Mucosa of gallbladder (tissue), 1 donor: ENCODE measurements at regions not wholly inside any gene's neighbourhood (a gene's known extent, or its start where the extent isn't known, plus 50 kb on each side); places are given as distances from the start of the nearest gene placed in this dataset.
"Not testable (repeated sequence)": the region's sequence is repeated elsewhere in the genome, so short reads cannot be mapped to it uniquely, and the experiment has no call there.

Experiments
- DNase-seq: peaks from one replicate; pipeline ENCODE4 v3.0.0-alpha.2; 2020; ENCODE audit warnings: low spot score
- donor health status: DM: no; HTN: no; CAD: no.

DNA sequence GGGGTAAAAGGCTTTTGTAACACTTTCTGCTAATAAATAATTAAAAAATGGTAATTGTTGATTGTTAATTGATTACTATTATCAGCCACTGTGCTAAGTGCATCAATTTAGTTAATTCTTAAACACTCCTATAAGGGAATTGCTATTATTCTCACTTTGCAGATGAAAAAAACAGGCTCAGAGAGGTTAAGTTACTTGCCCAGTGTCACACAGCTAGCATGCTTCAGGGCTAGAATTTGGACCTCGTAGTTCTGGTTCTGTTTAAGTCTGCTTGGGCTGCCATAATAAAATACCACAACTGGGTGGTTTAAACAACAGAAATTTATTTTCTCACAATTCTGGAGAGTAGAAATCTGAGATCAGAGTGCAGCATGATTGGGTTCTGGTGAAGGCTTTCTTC, 164.8 kb upstream of the TBX18 start:
- DNase-seq: no peak

DNA sequence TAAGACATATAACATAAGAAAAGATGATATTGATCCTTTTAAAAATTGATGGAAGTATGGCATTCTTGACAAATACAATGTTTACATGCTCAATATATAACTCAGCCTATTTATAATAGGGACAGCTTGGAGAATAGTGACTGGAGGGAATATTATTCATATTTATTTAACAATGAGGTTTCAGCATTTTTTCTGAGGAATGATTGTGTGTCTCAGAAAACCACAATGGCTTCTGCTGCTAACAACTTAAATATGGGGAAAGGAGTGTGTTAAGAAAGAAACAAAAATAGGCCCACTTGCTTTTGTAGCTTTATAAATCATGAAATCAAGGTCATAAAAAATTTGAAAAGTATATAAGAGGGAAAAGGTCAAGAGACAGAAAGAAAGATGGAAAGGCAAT, 163.2 kb upstream of the TBX18 start:
- no peak for DNase-seq

DNA sequence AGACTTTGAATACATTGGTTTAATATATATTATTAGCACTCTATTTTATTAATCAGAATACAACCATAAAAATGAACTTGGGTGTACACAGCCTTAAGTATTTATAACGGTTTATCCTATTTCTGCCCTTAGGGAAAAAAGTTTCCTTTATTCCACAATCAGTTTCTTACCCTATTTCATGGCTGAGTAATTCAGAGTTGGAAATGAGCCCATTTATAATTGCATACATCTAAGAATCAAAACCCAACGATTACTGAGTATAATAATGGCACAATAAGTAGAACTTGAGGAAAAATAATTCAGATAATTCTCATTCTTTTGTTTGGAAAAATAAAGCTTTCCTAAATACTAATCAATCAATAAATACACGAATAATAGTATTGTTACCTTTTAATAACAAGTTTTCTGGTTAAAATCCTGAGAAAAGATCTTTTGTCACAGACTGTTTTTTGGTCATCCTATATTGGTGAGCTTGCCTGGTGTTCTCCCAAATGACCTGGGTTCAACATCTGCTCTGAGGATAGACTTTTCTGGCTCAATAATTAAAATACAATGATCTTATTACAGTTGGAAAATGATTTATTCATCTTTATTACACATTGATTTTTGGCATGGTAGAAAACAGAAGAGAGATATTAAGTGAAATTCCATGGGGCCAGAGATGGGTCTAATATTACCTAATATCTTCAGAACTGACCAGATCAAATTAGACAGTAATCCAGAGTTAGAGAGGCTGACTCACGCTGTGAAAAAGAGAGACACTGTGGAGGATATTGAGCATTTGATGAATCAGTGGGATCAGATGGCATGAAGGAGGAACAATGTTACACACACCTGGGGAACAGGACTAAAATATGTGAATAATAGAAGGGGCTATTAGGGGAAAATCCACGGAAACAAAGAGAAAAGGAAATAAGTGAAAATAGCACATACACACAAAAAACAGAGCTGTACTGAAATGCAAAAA, 162.1 kb upstream of the TBX18 start:
- no peak for DNase-seq

DNA sequence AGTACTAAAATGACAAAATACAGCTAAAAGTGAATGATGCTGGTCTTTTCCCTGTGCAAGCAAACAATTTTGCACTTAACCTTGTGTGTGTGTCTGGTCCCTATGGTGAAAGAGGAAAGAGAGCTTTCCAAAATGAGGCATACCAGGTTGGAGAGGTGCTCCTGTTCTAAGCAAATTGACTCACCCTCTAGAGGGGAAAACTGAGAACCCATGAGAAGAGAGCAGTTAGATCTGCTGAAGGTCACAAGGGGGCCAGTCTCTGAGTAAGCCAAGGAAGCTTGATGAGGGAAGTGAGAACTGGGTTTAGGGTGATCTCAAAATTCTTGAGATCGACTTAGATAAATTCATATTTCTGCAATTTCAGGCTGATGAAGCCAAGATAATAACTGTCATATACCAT, 157.5 kb upstream of the TBX18 start:
- no peak for DNase-seq

DNA sequence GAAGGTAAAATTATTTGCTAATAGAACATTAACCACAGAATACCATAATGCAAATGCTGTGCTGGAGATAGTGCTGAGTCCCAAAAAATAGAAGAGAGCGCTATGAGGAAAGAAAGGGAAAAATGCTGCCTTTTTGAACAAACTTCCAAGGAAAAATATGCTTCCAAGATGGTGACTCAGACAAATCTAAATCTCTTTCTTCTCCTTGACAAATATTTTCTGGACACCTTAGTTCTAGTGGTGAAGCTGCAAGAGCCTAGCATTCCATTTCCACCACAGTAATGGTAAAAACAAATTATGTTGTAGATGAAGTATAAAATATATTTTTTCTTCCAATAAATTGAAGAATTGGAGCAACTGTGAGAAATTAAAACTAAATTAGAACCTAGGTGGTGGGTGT, 155.6 kb upstream of the TBX18 start:
- no peak for DNase-seq

DNA sequence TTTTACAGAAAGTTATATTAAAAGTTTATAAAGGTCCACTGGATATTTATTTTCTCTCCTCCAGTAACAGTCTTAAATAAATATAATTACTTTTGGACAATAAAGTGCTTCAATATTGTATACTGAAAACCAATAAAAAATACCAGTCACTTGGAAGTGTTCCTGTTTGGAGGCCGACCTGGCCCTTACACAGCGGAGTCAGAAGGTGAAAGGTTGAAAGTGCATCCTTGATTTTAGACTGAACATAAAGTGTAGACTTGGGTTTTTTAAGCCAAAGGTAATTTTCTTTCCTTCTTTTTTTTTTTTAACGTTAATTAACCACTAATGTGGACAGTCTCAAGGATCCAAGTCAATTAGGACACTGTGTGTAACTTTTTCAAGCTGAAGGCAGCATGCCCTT, 152.3 kb upstream of the TBX18 start:
- DNase-seq: no peak

DNA sequence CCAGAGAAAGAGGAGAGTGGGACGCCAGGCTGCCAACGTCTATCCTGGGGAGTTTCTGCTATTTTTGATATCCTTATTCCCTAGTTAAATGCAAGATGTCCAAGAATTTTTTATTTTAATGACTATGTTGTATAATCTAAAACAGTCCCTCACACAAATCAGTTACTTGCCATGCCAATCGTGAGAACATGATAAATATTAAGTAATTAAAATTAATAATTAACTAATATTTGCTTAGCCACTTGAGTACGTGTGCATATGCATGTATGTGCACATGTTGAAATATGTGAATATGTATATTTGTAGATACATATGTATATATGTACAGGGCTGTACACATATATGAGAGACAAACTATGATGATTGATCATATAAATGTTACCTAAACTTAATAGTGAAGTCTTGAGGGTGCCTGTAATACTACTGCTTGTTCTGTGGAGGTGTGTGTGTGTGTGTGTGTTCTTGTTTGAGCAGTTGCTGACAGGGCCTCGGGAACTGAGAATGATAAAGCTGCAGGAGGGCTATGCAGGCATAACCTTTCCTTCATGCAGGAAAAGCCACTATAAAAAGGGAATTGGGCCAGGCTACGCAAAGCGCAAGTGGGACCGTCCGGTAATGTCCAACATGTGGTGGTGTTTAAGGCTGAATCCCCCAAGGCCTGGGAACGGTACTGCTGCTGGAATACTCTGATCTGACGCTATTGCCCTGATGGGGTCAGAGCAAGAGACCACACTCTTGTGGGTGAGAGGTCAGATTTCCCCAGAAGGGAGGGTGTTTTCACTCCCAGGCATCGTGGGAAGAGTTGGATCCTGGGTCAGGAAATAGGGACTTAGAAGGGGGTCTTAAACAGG, 148.3 kb upstream of the TBX18 start:
- no peak for DNase-seq

DNA sequence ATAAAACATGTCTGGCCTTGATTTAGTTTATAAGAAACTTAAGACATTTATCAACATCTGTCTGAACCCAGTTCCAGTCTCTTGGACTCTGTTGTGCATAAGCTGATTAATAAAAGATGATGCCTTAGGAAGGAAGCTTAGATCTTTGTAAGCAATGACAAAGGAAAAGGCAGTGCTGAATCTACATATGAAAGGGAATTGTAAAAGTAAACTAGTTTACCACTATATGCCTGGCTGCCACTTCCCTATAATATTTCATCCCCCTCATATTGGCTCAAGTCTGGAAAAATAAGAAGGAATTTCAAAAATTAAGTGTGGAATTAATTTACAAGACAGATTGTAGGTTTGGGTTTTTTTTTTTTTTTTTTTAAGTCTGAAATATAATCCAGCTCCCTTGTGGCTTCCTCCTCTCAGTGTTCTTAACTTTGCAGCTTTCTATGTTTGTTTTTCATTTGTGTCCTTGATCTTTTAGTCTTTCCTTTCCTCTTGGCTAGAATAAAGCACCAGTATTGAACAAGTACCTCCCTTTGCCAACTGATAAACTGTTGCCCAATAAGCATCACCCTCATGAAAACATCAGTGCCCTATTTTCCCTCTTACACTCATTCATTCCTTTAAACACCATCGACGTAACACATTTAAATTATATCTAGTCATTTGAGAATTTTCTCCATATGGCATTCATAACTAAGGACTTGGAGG, 146.7 kb upstream of the TBX18 start:
- no peak for DNase-seq

DNA sequence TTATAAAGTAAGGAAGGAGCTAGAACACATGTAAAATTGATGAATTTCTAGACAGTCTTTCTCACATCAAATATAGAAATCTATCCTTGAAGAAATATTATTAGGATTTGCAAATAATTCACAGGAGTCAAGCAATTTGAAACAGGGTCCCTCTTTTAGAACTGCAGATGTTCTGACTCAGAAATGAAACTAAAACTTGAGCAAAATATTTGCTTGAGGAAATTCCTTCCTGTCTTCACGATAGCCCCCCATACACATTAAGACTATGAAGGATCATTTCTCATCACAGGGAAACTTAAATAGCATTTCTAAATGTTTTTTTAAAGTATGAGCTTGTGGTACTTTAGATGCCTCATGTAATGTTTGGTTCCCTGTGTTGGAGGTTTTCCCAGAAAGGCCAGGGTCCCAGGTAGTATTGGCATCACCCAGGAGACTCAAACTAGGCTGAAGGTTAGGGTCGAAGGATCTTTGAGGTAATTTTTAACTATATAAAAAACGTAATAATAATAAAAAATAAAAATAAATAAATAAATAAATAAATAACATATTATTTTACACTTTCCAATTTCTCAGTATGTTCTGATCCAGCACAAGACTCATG, 144.0 kb upstream of the TBX18 start:
- DNase-seq: no peak

DNA sequence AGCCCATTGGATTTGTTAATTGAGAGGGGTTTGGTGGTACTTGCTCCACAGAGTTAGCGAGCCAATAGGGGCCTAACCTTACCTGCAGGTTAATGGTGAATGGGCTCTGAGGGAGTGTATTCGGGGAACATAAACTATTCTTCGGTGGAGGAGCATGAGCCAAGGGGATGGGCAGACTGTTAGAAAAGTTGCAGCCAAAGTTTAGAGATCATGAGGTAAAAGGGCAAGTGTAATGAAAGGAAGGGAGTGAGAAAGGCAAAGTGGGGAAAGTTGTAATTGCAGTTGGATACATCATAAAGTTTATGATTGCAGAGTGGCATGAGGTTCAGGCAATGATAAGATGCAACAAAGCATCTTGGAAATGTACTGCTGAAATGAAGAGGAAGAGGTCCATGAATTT, 142.1 kb upstream of the TBX18 start:
- no peak for DNase-seq

DNA sequence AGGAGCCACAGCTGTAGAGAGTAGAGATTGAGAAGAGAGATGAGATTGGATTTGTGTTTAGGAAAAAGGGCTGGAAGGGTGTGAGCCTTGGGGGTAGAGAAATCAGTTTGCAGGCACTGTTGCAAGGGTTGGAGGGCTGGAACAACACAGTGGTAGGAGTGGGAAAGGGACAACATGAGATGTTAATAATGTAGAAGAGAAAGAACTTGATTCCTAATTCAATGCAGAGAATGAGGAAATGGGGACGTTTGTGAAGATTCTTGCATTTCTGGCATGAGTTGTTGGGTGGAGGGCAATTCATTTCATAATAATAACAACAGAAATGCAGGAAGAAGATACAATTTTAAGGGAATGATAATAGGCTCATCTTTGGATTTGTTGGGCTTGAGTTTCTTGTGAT, 141.4 kb upstream of the TBX18 start:
- DNase-seq: no peak

DNA sequence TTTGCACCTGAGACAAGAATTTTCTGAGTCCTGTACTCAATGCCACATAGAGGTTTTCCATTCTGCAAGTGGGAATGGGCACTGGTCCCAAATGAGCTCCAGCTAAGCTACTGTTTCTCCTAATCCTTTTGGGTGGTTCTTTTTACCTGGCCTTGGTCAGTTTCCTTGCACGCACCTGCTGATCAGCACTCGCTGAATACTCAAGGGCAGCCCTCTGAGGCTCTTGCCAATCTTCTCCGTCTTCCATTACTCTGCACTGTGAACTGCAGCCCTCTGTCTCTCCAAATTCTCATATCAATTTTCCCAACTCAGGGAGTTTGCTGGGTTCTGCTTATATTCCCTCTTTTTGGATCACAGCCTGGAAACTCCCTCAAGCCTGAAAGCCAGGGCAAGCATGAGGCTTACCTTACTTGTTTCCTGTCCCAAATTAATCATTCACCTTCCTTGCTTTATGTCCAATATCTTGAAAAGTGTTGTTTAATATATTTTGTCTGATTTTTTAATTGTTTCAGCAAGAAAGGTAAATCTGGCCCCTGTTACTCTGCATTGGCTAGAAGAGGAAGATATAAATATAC, 138.0 kb upstream of the TBX18 start:
- DNase-seq: no peak

DNA sequence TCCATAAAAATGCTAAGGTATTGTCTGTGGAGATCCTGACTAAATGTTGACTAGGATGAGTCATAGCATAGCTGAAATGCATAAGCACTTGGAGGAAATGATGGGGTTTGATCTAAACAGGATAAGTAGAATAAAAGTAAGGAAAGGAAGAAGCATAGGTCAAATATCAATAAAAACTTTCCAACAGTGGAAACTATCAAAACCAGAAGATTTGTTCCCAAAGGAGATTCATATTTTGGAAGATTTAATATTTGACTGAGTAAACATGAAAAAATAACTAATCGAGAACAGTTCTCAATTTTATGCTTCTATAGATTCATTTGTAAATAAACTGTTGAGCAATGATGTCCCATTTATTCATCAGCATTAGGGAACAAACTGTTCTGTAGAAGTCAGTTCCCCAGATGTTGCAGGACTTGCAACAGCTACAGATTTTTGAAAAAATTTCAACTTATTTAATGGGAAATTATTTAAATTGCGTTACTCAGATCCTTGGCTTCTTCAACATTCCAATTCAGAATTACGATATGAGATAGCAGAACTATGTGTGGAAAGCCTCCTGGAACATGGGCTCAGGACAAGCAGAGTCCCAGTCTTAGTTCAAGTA, 133.7 kb upstream of the TBX18 start:
- DNase-seq: no peak

DNA sequence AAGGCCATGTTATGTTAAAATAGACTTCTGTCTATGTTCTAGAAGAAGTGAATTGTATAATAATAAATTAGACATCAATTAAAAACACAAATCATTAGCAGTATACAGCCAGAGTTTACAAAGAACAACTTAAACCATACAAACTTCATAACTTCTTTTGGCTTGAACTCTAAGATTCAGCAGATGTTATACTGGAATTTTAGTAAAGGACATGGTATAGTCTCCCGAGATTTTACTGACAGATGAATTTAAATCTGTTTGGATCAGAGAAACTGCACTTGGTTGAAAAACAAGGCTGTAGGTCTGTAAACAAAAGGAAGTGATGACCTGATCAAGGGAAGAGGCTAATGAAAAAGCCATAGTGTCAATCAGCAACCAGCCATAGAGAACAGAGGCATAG, 132.6 kb upstream of the TBX18 start:
- DNase-seq: no peak

DNA sequence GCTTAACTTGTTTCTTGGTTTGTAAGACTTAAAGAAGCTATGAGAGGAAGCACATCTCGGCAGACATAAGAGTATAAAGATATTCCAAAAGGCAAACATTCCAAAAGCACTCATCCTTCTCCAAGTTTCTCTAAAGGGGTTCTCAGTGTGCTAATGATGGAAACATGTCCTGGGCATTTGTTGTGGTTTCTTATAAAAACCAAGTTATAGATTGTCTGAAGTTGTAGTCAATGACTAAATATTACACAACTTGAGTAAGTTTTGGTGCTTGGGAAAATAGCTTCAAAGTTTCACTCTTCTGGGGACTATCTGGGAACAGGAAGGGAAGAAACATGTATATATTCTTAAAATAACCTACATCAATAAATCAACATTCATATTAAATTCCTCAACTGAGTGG, 128.3 kb upstream of the TBX18 start:
- no peak for DNase-seq

DNA sequence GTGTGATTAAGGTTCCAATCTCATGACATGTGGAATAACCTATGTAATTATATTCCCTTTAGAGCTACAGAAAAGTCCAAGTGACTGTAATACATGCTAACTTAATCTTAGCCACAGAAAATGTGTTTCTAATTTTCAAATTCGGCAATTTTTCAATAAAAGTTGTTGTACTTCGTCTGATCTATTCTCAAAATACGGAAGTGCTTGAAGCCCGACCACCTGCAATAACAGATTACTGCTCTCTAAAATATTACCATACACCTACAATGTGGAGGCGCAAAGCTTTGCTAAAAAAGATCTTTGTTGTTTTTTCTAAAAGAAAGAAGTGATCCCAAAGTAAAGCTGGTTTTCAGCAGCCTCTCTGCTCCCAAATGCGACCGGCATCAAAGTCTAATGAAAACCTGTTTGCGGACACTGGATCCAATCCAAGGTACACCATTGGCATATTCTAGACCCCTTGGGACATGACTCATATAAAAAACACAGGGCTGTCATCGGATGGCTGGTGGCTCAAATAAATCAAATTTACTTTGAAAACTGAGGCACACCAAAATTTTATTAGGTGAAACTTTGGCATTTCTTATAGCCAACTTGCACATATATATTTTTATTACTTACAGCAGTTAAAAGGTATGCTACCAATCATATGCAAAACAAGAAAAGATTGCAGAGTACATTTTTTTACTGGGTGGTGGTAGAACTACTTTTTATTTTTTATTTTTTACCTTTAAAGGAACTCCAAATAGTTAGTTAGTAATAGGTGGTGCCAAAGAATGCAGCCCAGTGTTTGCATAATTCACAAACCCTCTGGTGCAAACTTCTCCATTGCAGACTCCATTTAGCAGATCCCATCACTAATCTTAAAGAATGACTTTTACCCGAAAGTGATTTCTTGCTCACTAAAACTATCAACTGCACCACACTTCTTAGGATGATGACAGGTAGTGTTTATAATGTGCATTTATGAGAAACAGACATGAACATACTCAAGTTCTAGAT, 118.7 kb upstream of the TBX18 start:
- no peak for DNase-seq

DNA sequence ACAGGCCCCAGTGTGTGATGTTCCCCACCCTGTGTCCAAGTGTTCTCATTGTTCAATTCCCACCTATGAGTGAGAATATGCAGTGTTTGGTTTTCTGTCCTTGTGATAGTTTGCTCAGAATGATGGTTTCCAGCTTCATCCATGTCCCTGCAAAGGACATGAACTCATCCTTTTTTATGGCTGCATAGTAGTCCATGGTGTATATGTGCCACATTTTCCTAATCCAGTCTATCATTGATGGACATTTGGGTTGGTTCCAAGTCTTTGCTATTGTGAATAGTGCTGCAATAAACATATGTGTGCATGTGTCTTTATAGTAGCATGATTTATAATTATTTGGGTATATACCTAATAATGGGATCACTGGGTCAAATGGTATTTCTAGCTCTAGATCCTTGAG, 115.0 kb upstream of the TBX18 start:
- DNase-seq: not testable (repeated sequence)

DNA sequence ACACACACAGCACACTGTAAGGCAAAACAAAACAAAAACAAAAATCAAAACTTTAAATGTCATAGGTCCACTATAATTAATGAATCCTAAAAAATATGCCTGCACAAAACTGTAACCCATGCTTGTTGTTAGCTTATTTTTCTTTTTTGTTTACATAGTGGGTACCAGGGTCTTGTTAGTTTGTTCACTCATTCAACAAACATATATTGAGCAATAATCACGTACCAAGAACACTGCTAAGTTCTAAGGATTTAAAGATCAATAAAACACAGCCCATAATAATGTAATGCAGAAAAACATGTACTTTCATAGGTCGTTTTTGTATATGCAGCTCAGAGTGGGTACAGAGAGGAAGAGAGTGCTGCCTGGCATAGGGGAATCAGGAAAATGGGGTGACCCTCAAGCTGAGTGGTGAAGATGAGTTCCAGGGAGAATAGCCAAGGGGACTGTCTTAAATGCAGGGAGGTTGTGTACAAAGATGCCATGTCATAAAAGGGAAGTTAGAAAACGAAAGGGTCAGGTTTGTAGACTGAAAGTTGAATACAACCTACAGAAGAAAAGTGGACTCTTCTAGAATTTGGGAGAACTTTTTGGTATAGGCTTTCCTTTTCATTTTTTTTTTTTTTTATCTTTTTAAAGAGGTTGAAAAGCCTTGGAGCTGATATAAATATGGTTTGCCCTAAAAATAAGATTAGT, 113.3 kb upstream of the TBX18 start:
- DNase-seq: no peak
